ENCODE measurements at regions not wholly inside any gene's neighbourhood (a gene's known extent, or its start where the extent isn't known, plus 50 kb on each side); places are given as distances from the start of the nearest gene placed in this dataset.

GRCh38 chr18:29693334-29693733 lies 1349.2 kb downstream of the DSC3 start:
- DNase-seq (ENCODE audit: low spot score): no peak

- no peak for DNase-seq (ENCODE audit: low spot score)
These were observed 1361.0 kb downstream of the DSC3 start for GRCh38 chr18:29681578-29681977.

GRCh38 chr18:29664278-29665036 lies 1378.1 kb downstream of the DSC3 start:
- DNase-seq (ENCODE audit: low spot score): no peak

GRCh38 chr18:29661924-29662323 lies 1380.6 kb downstream of the DSC3 start:
- no peak for DNase-seq (ENCODE audit: low spot score)

GRCh38 chr18:29660777-29661176 lies 1381.8 kb downstream of the DSC3 start:
- no peak for DNase-seq (ENCODE audit: low spot score)

- DNase-seq (ENCODE audit: low spot score): no peak
These were observed 1388.8 kb downstream of the DSC3 start for GRCh38 chr18:29653671-29654215.

- DNase-seq (ENCODE audit: low spot score): no peak
These were observed 1389.7 kb downstream of the DSC3 start for GRCh38 chr18:29652797-29653196.

- DNase-seq (ENCODE audit: low spot score): no peak
These were observed 1391.3 kb downstream of the DSC3 start for GRCh38 chr18:29651122-29651680.

- no peak for DNase-seq (ENCODE audit: low spot score)
These were observed 1393.7 kb downstream of the DSC3 start for GRCh38 chr18:29648891-29649290.

GRCh38 chr18:29647700-29648099 lies 1394.8 kb downstream of the DSC3 start:
- no peak for DNase-seq (ENCODE audit: low spot score)

- no peak for DNase-seq (ENCODE audit: low spot score)
These were observed 1398.3 kb downstream of the DSC3 start for GRCh38 chr18:29644276-29644675.

GRCh38 chr18:29629493-29630036 lies 1413.0 kb downstream of the DSC3 start:
- DNase-seq (ENCODE audit: low spot score): no peak

- no peak for DNase-seq (ENCODE audit: low spot score)
These were observed 1416.4 kb downstream of the DSC3 start for GRCh38 chr18:29626094-29626493.

- no peak for DNase-seq (ENCODE audit: low spot score)
These were observed 1425.7 kb downstream of the DSC3 start for GRCh38 chr18:29616867-29617266.

GRCh38 chr18:29608982-29609381 lies 1432.1 kb upstream of the CDH2 start:
- no peak for DNase-seq (ENCODE audit: low spot score)

- no peak for DNase-seq (ENCODE audit: low spot score)
These were observed 1428.4 kb upstream of the CDH2 start for GRCh38 chr18:29605365-29605764.

- DNase-seq (ENCODE audit: low spot score): no peak
These were observed 1420.0 kb upstream of the CDH2 start for GRCh38 chr18:29596959-29597358.

GRCh38 chr18:29594493-29594892 lies 1417.6 kb upstream of the CDH2 start:
- DNase-seq (ENCODE audit: low spot score): no peak

- no peak for DNase-seq (ENCODE audit: low spot score)
These were observed 1411.6 kb upstream of the CDH2 start for GRCh38 chr18:29588446-29589100.

- DNase-seq (ENCODE audit: low spot score): no peak
These were observed 1409.3 kb upstream of the CDH2 start for GRCh38 chr18:29586210-29586609.

- DNase-seq (ENCODE audit: low spot score): no peak
These were observed 1383.3 kb upstream of the CDH2 start for GRCh38 chr18:29560270-29560669.

GRCh38 chr18:29556070-29556469 lies 1379.1 kb upstream of the CDH2 start:
- DNase-seq (ENCODE audit: low spot score): no peak

GRCh38 chr18:29549759-29550158 lies 1372.8 kb upstream of the CDH2 start:
- no peak for DNase-seq (ENCODE audit: low spot score)
